ENCODE measurements at regions not wholly inside any gene's neighbourhood (a gene's known extent, or its start where the extent isn't known, plus 50 kb on each side); places are given as distances from the start of the nearest gene placed in this dataset.
"Not testable (repeated sequence)": the region's sequence is repeated elsewhere in the genome, so short reads cannot be mapped to it uniquely, and the experiment has no call there.

DNA sequence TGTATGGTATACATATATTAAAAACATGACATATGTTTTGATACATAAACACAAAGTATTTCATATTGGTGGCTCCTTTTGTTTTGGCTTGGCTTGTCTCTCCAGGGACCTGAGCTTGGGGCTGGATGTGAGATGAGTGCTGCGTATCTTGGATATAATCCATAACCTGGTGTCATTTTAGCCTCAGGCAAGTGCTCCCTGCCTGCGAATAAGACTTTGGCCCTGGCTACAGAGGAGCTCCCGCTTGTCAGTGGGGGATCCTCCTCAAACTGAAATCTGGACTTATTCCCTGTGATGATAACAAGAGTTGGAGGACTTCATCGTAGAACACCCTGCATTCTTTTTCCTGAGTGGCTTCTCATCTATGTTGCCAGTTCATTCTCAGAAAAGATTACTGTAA, 341.7 kb upstream of the CLINT1 start:
- Histone ChIP-seq H3K36me3 (ENCODE audit: control insufficient read depth, low read depth, low read length) (no peaks in the 10 kb centered on the region), H3K9ac (ENCODE audit: low read length) (no peak overlapping the region), H3K4me3 (ENCODE audit: low read length) (no peak overlapping the region), H3K27ac (ENCODE audit: low read length) (no peak overlapping the region), H3K4me1 (ENCODE audit: control insufficient read depth, low read depth, low read length) (no peaks in the 10 kb centered on the region), H3K27me3 (ENCODE audit: control insufficient read depth, insufficient read depth, low read length) (no peaks in the 10 kb centered on the region), H3K9me3 (ENCODE audit: control insufficient read depth, low read depth, low read length) (no peaks in the 10 kb centered on the region)

DNA sequence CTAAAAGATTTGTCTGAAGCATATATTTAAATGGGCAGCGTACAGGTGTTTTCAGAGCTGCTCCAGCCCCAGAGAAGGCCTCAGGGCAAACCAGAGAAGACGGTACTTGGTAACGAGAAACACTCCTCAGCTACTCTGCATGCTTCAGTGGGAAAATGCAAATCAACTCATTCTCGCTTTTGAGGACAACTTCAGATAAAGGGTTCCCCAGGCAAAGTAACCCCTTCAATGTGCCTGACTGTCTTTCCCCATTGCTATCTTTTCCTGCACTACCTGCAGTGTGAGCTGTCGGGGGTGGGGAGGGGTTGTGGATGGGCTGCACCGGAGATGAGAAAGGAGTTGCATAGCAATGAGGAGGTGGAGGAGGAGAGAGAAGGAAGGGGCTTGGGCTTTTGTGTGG, 339.7 kb upstream of the CLINT1 start:
- Histone ChIP-seq H3K4me3 (ENCODE audit: low read length) (no peak overlapping the region), H3K27ac (ENCODE audit: low read length) (no peak overlapping the region), H3K27me3 (ENCODE audit: control insufficient read depth, insufficient read depth, low read length) (no peaks in the 10 kb centered on the region), H3K4me1 (ENCODE audit: control insufficient read depth, low read depth, low read length) (no peaks in the 10 kb centered on the region), H3K9me3 (ENCODE audit: control insufficient read depth, low read depth, low read length) (no peaks in the 10 kb centered on the region), H3K36me3 (ENCODE audit: control insufficient read depth, low read depth, low read length) (no peaks in the 10 kb centered on the region), H3K9ac (ENCODE audit: low read length) (no peak overlapping the region)

DNA sequence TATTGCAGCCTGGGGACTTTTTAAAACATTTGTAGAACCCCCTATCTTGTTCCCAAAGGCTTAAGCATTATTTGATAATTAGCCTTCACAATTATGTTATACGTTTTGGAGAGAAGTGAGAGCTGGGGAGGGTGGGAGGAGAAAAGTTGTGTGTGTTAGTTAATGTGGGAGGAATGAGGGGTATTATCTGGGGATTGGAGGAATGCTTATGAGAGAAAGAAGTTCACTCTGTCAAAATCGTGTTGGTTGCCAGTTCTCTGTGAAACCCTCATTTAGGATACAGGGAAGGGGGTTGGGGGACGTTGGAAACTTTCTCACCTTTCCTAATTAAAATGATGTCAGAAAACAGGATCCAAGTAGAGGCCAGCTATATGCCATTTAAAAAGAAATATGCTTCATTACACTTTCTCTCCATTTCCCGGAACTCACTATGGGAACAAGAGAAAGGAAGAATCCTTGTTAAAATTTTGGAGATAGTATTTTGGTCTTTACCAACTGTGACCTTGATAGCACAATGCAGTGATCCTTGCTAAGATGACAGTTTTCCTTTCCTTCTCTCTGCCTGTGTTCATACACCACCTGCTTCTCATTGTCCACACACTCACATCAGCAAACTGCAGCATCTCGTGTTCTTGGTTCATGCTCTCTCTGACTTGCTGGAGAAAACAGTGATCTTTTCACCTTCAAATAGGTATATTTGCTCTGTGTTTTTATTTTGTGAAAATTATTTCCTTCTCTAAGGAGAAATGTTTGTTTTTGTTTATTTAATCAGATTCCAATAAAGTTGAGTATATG, 336.7 kb upstream of the CLINT1 start:
- no peak overlapping the region for H3K27ac ChIP-seq (ENCODE audit: low read length)
- H3K4me3 ChIP-seq (ENCODE audit: low read length) = no peak overlapping the region
- no peaks in the 10 kb centered on the region for H3K27me3 ChIP-seq (ENCODE audit: control insufficient read depth, insufficient read depth, low read length)
- H3K9me3 ChIP-seq (ENCODE audit: control insufficient read depth, low read depth, low read length) = no peaks in the 10 kb centered on the region
- H3K9ac ChIP-seq (ENCODE audit: low read length) = no peak overlapping the region
- H3K36me3 ChIP-seq (ENCODE audit: control insufficient read depth, low read depth, low read length) = no peaks in the 10 kb centered on the region
- no peaks in the 10 kb centered on the region for H3K4me1 ChIP-seq (ENCODE audit: control insufficient read depth, low read depth, low read length)

DNA sequence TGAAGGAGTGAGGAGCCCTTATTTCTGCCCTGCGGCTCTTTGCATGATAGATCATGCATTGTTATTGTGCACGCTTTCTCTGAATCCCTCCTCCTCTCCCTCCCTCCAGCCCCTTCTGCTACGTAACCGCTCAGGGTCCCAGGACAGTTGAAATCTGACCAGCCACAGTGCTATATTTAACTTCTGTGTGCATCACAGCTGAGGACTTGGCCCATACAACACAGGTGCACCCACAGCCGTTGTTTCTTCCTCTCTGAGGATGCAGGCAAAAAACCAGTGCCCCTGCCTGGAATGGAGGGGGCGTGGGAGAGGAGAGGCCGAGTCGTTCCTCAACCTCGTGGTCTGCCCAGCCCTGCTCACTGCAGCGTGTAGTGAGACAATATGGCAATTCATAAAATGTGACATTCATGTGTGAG, 335.6 kb upstream of the CLINT1 start:
- Histone ChIP-seq H3K9ac (ENCODE audit: low read length) (no peak overlapping the region), H3K36me3 (ENCODE audit: control insufficient read depth, low read depth, low read length) (no peaks in the 10 kb centered on the region), H3K4me1 (ENCODE audit: control insufficient read depth, low read depth, low read length) (no peaks in the 10 kb centered on the region), H3K4me3 (ENCODE audit: low read length) (no peak overlapping the region), H3K9me3 (ENCODE audit: control insufficient read depth, low read depth, low read length) (no peaks in the 10 kb centered on the region), H3K27me3 (ENCODE audit: control insufficient read depth, insufficient read depth, low read length) (no peaks in the 10 kb centered on the region), H3K27ac (ENCODE audit: low read length) (no peak overlapping the region)

DNA sequence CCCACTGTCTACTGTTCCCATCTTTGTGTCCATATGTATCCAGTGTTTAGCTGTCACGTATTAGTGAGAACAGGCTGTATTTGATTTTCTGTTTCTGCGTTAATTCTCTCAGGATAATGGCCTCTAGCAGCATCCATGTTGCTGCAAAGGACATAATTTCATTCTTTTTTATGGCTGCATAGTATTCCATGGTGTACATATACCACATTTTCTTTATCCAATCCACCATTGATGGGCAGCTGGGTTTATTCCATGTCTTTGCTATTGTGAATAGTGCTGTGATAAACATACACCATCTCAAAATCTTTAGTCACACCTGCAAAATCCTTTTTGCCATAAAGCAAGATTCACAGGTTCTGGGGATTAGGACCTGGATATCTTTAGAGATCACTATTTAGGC, 334.4 kb upstream of the CLINT1 start:
- not testable (repeated sequence) for H3K9me3 ChIP-seq (ENCODE audit: control insufficient read depth, low read depth, low read length); H3K36me3 ChIP-seq (ENCODE audit: control insufficient read depth, low read depth, low read length); H3K4me1 ChIP-seq (ENCODE audit: control insufficient read depth, low read depth, low read length); H3K9ac ChIP-seq (ENCODE audit: low read length); H3K27ac ChIP-seq (ENCODE audit: low read length); H3K27me3 ChIP-seq (ENCODE audit: control insufficient read depth, insufficient read depth, low read length); H3K4me3 ChIP-seq (ENCODE audit: low read length)

GRCh38 chr5:158180407-158180806, 321.5 kb upstream of the CLINT1 start:
- H3K27ac ChIP-seq (ENCODE audit: low read length) = no peak overlapping the region
- no peak overlapping the region for H3K4me3 ChIP-seq (ENCODE audit: low read length)
- no peak overlapping the region for H3K9ac ChIP-seq (ENCODE audit: low read length)
- peaks cover 7% of the 10 kb centered on the region for H3K4me1 ChIP-seq (ENCODE audit: control insufficient read depth, low read depth, low read length)
- no peaks in the 10 kb centered on the region for H3K9me3 ChIP-seq (ENCODE audit: control insufficient read depth, low read depth, low read length)
- no peaks in the 10 kb centered on the region for H3K36me3 ChIP-seq (ENCODE audit: control insufficient read depth, low read depth, low read length)
- no peaks in the 10 kb centered on the region for H3K27me3 ChIP-seq (ENCODE audit: control insufficient read depth, insufficient read depth, low read length)

GRCh38 chr5:158179271-158179670, 320.3 kb upstream of the CLINT1 start:
- Histone ChIP-seq H3K27me3 (ENCODE audit: control insufficient read depth, insufficient read depth, low read length) (no peaks in the 10 kb centered on the region), H3K36me3 (ENCODE audit: control insufficient read depth, low read depth, low read length) (no peaks in the 10 kb centered on the region), H3K4me3 (ENCODE audit: low read length) (no peak overlapping the region), H3K9ac (ENCODE audit: low read length) (no peak overlapping the region), H3K4me1 (ENCODE audit: control insufficient read depth, low read depth, low read length) (peaks cover 10% of the 10 kb centered on the region), H3K9me3 (ENCODE audit: control insufficient read depth, low read depth, low read length) (no peaks in the 10 kb centered on the region), H3K27ac (ENCODE audit: low read length) (no peak overlapping the region)

GRCh38 chr5:158178535-158178934, 319.6 kb upstream of the CLINT1 start:
- H3K36me3 ChIP-seq (ENCODE audit: control insufficient read depth, low read depth, low read length) = no peaks in the 10 kb centered on the region
- H3K4me1 ChIP-seq (ENCODE audit: control insufficient read depth, low read depth, low read length) = peaks cover 10% of the 10 kb centered on the region
- H3K27me3 ChIP-seq (ENCODE audit: control insufficient read depth, insufficient read depth, low read length) = no peaks in the 10 kb centered on the region
- H3K9me3 ChIP-seq (ENCODE audit: control insufficient read depth, low read depth, low read length) = no peaks in the 10 kb centered on the region
- no peak overlapping the region for H3K4me3 ChIP-seq (ENCODE audit: low read length)
- H3K27ac ChIP-seq (ENCODE audit: low read length) = no peak overlapping the region
- H3K9ac ChIP-seq (ENCODE audit: low read length) = no peak overlapping the region

DNA sequence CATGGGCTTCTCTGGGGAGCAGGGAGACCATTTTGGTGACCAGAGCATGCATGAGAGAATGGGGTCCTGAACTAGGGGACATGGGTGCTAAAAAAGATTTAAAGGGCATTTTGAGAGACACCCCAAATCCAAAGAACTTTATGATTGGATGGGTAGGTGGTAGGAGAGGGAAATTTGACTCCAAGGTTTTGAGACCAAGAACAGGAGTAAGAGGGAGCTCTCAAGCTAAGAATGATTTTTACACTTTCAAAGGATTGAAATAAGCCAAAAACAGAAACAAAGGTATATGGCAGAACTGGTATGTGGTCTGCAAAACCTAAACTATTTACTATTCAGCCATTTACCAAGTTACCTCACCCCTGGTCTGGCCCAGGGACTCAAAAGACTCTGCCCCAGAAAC, 318.2 kb upstream of the CLINT1 start:
- Histone ChIP-seq H3K4me1 (ENCODE audit: control insufficient read depth, low read depth, low read length) (peaks cover 10% of the 10 kb centered on the region), H3K36me3 (ENCODE audit: control insufficient read depth, low read depth, low read length) (no peaks in the 10 kb centered on the region), H3K27ac (ENCODE audit: low read length) (no peak overlapping the region), H3K9me3 (ENCODE audit: control insufficient read depth, low read depth, low read length) (no peaks in the 10 kb centered on the region), H3K9ac (ENCODE audit: low read length) (no peak overlapping the region), H3K4me3 (ENCODE audit: low read length) (no peak overlapping the region), H3K27me3 (ENCODE audit: control insufficient read depth, insufficient read depth, low read length) (no peaks in the 10 kb centered on the region)

- H3K9me3 ChIP-seq (ENCODE audit: control insufficient read depth, low read depth, low read length) = no peaks in the 10 kb centered on the region
- H3K27me3 ChIP-seq (ENCODE audit: control insufficient read depth, insufficient read depth, low read length) = no peaks in the 10 kb centered on the region
- H3K36me3 ChIP-seq (ENCODE audit: control insufficient read depth, low read depth, low read length) = no peaks in the 10 kb centered on the region
- no peak overlapping the region for H3K27ac ChIP-seq (ENCODE audit: low read length)
- H3K4me3 ChIP-seq (ENCODE audit: low read length) = no peak overlapping the region
- no peak overlapping the region for H3K9ac ChIP-seq (ENCODE audit: low read length)
- peaks cover 10% of the 10 kb centered on the region for H3K4me1 ChIP-seq (ENCODE audit: control insufficient read depth, low read depth, low read length)
Observed at GRCh38 chr5:158175934-158176481, 317.1 kb upstream of the CLINT1 start.

DNA sequence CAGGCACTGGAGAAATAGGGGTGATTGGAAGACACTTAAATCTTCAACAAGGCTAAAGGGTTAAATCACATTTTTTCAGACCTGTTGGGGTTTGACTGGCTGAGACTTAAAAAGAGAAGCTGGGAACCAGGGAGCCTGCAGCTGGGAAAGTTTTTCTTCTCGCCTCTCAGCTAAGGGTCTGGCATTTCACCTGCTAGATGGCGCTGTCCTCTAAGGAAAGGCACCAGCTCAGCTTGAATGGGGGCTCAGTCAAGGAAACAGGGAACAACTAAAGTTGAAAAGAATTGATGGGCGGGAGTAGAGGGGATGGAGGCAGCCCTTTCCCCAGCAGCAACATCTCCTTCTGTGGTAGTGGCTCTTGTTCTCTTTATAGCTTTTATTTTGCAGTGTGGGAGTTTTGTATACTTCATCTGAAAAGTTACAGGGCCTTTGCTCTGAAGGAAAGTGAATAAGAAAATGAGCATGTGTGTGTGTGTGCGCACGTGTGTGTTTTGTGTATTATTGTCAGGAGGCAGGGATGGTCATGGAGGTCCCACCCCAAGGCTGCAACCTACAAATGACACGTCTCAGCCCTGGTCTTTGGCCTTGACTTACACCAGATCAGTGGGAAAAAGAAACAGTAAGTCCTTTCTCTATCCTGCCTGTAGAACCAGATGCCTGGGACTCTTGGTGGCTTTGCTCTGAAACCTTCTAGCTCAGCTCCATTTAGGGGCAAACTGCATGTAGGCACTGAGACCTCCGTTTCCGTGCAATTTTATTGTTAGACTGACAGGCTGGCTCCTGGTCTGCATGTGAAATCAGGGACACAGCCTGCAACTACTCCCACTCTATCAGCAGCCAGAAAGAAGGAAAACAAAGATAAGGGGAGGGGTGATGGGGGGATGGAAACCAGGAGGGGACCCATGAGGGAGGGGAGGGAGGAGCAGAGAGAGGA, 316.2 kb upstream of the CLINT1 start:
- Histone ChIP-seq H3K27ac (ENCODE audit: low read length) (no peak overlapping the region), H3K4me3 (ENCODE audit: low read length) (no peak overlapping the region), H3K36me3 (ENCODE audit: control insufficient read depth, low read depth, low read length) (no peaks in the 10 kb centered on the region)

More for the DNA sequence above, 316.2 kb upstream of the CLINT1 start:
- Histone ChIP-seq H3K9ac (ENCODE audit: low read length) (no peak overlapping the region), H3K9me3 (ENCODE audit: control insufficient read depth, low read depth, low read length) (no peaks in the 10 kb centered on the region), H3K4me1 (ENCODE audit: control insufficient read depth, low read depth, low read length) (peaks cover 10% of the 10 kb centered on the region), H3K27me3 (ENCODE audit: control insufficient read depth, insufficient read depth, low read length) (no peaks in the 10 kb centered on the region)

All from iPS-18a (cell line).